GM18870 (cell line): ENCODE measurements at regions not wholly inside any gene's neighbourhood (a gene's known extent, or its start where the extent isn't known, plus 50 kb on each side); places are given as distances from the start of the nearest gene placed in this dataset.

ENCODE experiments used
- ATAC-seq: cut with Tn5 transposase; IDR thresholded peaks from one replicate; pipeline ENCODE4 v1.9.1; 2021; ENCODE audit warnings: moderate library complexity; ENCODE audit not compliant: unreplicated experiment

GRCh38 chr15:31455499-31455898 lies 128.9 kb downstream of the KLF13 start:
- no peak for ATAC-seq

- no peak for ATAC-seq
Observed at GRCh38 chr15:31456354-31457060, 129.9 kb downstream of the KLF13 start.

- ATAC-seq: no peak
Observed at GRCh38 chr15:31457161-31457560, 130.5 kb downstream of the KLF13 start.

GRCh38 chr15:31457631-31458526 lies 131.2 kb downstream of the KLF13 start:
- no peak for ATAC-seq

GRCh38 chr15:31458596-31459399 lies 132.2 kb downstream of the KLF13 start:
- ATAC-seq: peak; percentile 95

- ATAC-seq: no peak
Observed at GRCh38 chr15:31459400-31459748, 132.7 kb downstream of the KLF13 start.

GRCh38 chr15:31461375-31461774 lies 134.7 kb downstream of the KLF13 start:
- ATAC-seq: no peak

GRCh38 chr15:31461911-31462480 lies 135.4 kb downstream of the KLF13 start:
- ATAC-seq: no peak

- ATAC-seq: no peak
Observed at GRCh38 chr15:31463521-31464102, 137.0 kb downstream of the KLF13 start.

GRCh38 chr15:31464216-31465082 lies 137.8 kb downstream of the KLF13 start:
- ATAC-seq: no peak

- no peak for ATAC-seq
Observed at GRCh38 chr15:31465083-31465955, 138.7 kb downstream of the KLF13 start.

- no peak for ATAC-seq
Observed at GRCh38 chr15:31467361-31467760, 140.7 kb downstream of the KLF13 start.

GRCh38 chr15:31468911-31469785 lies 142.5 kb downstream of the KLF13 start:
- ATAC-seq: no peak

- ATAC-seq: no peak
Observed at GRCh38 chr15:31469786-31470525, 143.3 kb downstream of the KLF13 start.

- no peak for ATAC-seq
Observed at GRCh38 chr15:31470756-31471155, 144.1 kb downstream of the KLF13 start.

- ATAC-seq: no peak
Observed at GRCh38 chr15:31471731-31472430, 145.2 kb downstream of the KLF13 start.
